DND-41 (cell line): ENCODE measurements at regions not wholly inside any gene's neighbourhood (a gene's known extent, or its start where the extent isn't known, plus 50 kb on each side); places are given as distances from the start of the nearest gene placed in this dataset.

Source experiments
- EZH2 ChIP-seq: IDR thresholded peaks from 3 replicates; pipeline ENCODE4 v1.6.1; 2012; ENCODE audit warnings: borderline replicate concordance, low read depth, mild to moderate bottlenecking, moderate library complexity, low read length, inconsistent platforms; ENCODE audit not compliant: severe bottlenecking
- TF ChIP-seq, protein P1 (sequence below): IDR thresholded peaks from 2 replicates; pipeline ENCODE4 v1.5.1; 2012; ENCODE audit warnings: borderline replicate concordance, low read length, moderate library complexity, mild to moderate bottlenecking; ENCODE audit not compliant: poor library complexity, severe bottlenecking; ENCODE audit errors: extremely low read depth

DNA sequence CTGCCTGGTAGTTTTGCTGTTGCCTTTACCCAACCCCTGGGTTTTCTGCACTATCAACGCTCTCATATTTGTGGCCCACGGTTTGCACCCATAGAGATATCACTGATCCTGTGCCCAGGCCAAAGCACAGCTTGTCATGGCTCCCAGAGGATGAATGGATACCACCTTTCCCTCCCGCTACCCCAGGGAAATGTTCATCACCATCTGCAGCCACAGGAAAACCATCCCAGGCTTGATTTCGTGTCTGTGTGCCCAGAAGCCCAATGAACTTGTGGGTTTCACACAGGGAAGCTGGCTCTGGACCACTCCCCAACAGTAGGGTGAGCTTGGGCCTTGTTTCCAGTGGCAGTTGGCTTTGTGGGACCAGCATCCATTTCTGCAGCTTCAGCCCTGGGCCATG, 143.1 kb upstream of the GDF10 start:
- TF ChIP-seq, protein P1, sequence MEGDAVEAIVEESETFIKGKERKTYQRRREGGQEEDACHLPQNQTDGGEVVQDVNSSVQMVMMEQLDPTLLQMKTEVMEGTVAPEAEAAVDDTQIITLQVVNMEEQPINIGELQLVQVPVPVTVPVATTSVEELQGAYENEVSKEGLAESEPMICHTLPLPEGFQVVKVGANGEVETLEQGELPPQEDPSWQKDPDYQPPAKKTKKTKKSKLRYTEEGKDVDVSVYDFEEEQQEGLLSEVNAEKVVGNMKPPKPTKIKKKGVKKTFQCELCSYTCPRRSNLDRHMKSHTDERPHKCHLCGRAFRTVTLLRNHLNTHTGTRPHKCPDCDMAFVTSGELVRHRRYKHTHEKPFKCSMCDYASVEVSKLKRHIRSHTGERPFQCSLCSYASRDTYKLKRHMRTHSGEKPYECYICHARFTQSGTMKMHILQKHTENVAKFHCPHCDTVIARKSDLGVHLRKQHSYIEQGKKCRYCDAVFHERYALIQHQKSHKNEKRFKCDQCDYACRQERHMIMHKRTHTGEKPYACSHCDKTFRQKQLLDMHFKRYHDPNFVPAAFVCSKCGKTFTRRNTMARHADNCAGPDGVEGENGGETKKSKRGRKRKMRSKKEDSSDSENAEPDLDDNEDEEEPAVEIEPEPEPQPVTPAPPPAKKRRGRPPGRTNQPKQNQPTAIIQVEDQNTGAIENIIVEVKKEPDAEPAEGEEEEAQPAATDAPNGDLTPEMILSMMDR: no peak
- TF ChIP-seq EZH2: no peak
